HepG2 (cell line): ENCODE measurements at regions not wholly inside any gene's neighbourhood (a gene's known extent, or its start where the extent isn't known, plus 50 kb on each side); places are given as distances from the start of the nearest gene placed in this dataset.
"Not testable (repeated sequence)": the region's sequence is repeated elsewhere in the genome, so short reads cannot be mapped to it uniquely, and the experiment has no call there.

Experiments used
- ATAC-seq: fragments of 200-7000 bp; cut with Tn5 transposase; 3 replicates; pipeline ENCODE4 v1.9.1; 2020; ENCODE audit warnings: mild to moderate bottlenecking, moderate library complexity
- BruUV-seq: library from RNA; stranded (reverse); fragments of 400-500 nt; replicated peaks from 2 replicates; lab custom pipeline; 2021; lab: Mats Ljungman, UMichigan
- CTCF ChIA-PET: fragments of 300-600 bp; formaldehyde crosslinking; extraction: SDS; loops from one replicate; lab custom pipeline; 2021; ENCODE audit warnings: low total read pairs, inconsistent platforms, low intra/inter-chr PET ratio; lab: Yijun Ruan, JAX
- POLR2A ChIA-PET: fragments of 350-600 bp; sonication (Branson Sonifier 250); formaldehyde crosslinking; loops from one replicate; lab custom pipeline; 2020; ENCODE audit warnings: antibody characterized with exemption, inconsistent platforms; lab: Yijun Ruan, JAX
- DNase-seq: peaks from one replicate; pipeline ENCODE4 v3.0.0-alpha.2; 2015; ENCODE audit warnings: low spot score
- FAIRE-seq: peaks from 3 replicates; lab custom pipeline; 2011; peaks lifted over from hg19 to GRCh38; lab: Jason Lieb, UNC
- H2AFZ ChIP-seq: one replicate; pipeline ENCODE4 v1.6.1; 2011; ENCODE audit warnings: low read length, inconsistent platforms
- H3K27ac ChIP-seq: fragments of 300-600 bp; 3 replicates; pipeline ENCODE4 v1.8.0; 2011; ENCODE audit warnings: mixed run types, mild to moderate bottlenecking, mixed read lengths, low read length, inconsistent platforms; ENCODE audit not compliant: insufficient read depth; ENCODE audit errors: extremely low read length
- H3K27me3 ChIP-seq, 2 experiments: fragments of 200-600 bp in 1 of 2; 2 replicates in 1 of 2; 3 replicates in 1 of 2; pipeline versions ENCODE4 v1.6.0 to v1.8.0; 2011; ENCODE audit warnings: low read length in 2 of 2, mild to moderate bottlenecking in 2 of 2, moderate library complexity in 2 of 2, inconsistent platforms in 1 of 2; ENCODE audit not compliant: insufficient read depth in 2 of 2, control insufficient read depth in 1 of 2
- H3K36me3 ChIP-seq, 2 experiments: fragments of 200-600 bp in 1 of 2; replicated peaks in 1 of 2; 2 replicates in 1 of 2; 3 replicates in 1 of 2; pipeline versions ENCODE4 v1.5.1 to v1.8.0; 2011; ENCODE audit warnings: low read length in 2 of 2, inconsistent platforms in 1 of 2; ENCODE audit not compliant: insufficient read depth in 2 of 2, control insufficient read depth in 1 of 2
- H3K4me1 ChIP-seq: 2 replicates; pipeline ENCODE4 v1.5.1; 2012; ENCODE audit warnings: low read length, inconsistent platforms; ENCODE audit not compliant: insufficient read depth
- H3K4me2 ChIP-seq: 2 replicates; pipeline ENCODE4 v1.6.0; 2011; ENCODE audit warnings: low read depth, low read length, inconsistent platforms
- H3K4me3 ChIP-seq, 3 experiments: fragments of 200-600 bp in 1 of 3; sonication (generic), shearing (Covaris generic) in 1 of 3; replicated peaks in 1 of 3; 2 replicates each; pipeline ENCODE4 v1.5.1; 2011 to 2016; ENCODE audit warnings: low read length in 3 of 3, inconsistent platforms in 2 of 3, low read depth in 2 of 3, mild to moderate bottlenecking in 2 of 3, control low read depth in 1 of 3, mixed read lengths in 1 of 3; ENCODE audit not compliant: insufficient read depth in 1 of 3
- H3K79me2 ChIP-seq: one replicate; pipeline ENCODE4 v1.6.1; 2011; ENCODE audit warnings: low read length, inconsistent platforms; ENCODE audit not compliant: insufficient read depth
- H3K9ac ChIP-seq: 2 replicates; pipeline ENCODE4 v1.6.0; 2011; ENCODE audit warnings: mild to moderate bottlenecking, low read depth, low read length, inconsistent platforms; ENCODE audit not compliant: insufficient read depth
- H3K9me3 ChIP-seq: 2 replicates; pipeline ENCODE4 v1.5.1; 2012; ENCODE audit warnings: mild to moderate bottlenecking, low read length
- H4K20me1 ChIP-seq: 2 replicates; pipeline ENCODE4 v1.6.0; 2011; ENCODE audit warnings: inconsistent platforms, mild to moderate bottlenecking, low read length, moderate library complexity; ENCODE audit not compliant: insufficient read depth
- BORCS8-MEF2B ChIP-seq: sonication (generic); formaldehyde crosslinking; IDR thresholded peaks from 2 replicates; pipeline ENCODE4 v1.8.0; 2022; ENCODE audit warnings: mild to moderate bottlenecking, missing genetic modification reagents
- MBD4 ChIP-seq: IDR thresholded peaks from 2 replicates; pipeline ENCODE4 v1.6.1; 2012; ENCODE audit warnings: low read length, inconsistent platforms, borderline replicate concordance
- SAP130 ChIP-seq: IDR thresholded peaks from 2 replicates; pipeline ENCODE4 v1.6.1; 2016; ENCODE audit warnings: low read depth
- SNAI1 ChIP-seq: sonication (generic); formaldehyde crosslinking; IDR thresholded peaks from 2 replicates; pipeline ENCODE4 v1.5.0; 2020; ENCODE audit warnings: mild to moderate bottlenecking, missing genetic modification reagents, borderline replicate concordance
- ZNF350 ChIP-seq: sonication (generic); formaldehyde crosslinking; IDR thresholded peaks from 2 replicates; pipeline ENCODE4 v1.4.0; 2020; ENCODE audit warnings: mild to moderate bottlenecking, low read depth, missing genetic modification reagents, borderline replicate concordance
- ZNF484 ChIP-seq: sonication (generic); formaldehyde crosslinking; IDR thresholded peaks from 2 replicates; pipeline ENCODE4 v1.5.1; 2020; ENCODE audit warnings: mild to moderate bottlenecking, low read depth, missing genetic modification reagents, borderline replicate concordance
- ZNF891 ChIP-seq: sonication (generic); formaldehyde crosslinking; IDR thresholded peaks from 2 replicates; pipeline ENCODE4 v1.5.0; 2020; ENCODE audit warnings: mild to moderate bottlenecking, missing genetic modification reagents
- whole genome bisulfite sequencing: methylation state at CpG from one replicate; pipeline ENCODE4 v1.1.6; 2017; ENCODE audit warnings: low lambda C conversion rate; 5-methylcytosine and 5-hydroxymethylcytosine counted together
- in situ Hi-C: cut with HindIII; loops from 2 replicates; pipeline ENCODE4 v1.10.0; 2017; ENCODE audit warnings: low pct_unique_long_range_greater_than_20kb; ENCODE audit not compliant: extremely low pct_ligation_motif_present
- intact Hi-C: fragments of 100-400 bp; cut with micrococcal nuclease; formaldehyde crosslinking; loops from one replicate; pipeline ENCODE4 v1.10.0; 2022; ENCODE audit not compliant: unreplicated experiment
- TF ChIP-seq, protein P1 (sequence below): fragments of 450-650 bp; IDR thresholded peaks from 2 replicates; pipeline ENCODE4 v1.6.1; 2017

DNA sequence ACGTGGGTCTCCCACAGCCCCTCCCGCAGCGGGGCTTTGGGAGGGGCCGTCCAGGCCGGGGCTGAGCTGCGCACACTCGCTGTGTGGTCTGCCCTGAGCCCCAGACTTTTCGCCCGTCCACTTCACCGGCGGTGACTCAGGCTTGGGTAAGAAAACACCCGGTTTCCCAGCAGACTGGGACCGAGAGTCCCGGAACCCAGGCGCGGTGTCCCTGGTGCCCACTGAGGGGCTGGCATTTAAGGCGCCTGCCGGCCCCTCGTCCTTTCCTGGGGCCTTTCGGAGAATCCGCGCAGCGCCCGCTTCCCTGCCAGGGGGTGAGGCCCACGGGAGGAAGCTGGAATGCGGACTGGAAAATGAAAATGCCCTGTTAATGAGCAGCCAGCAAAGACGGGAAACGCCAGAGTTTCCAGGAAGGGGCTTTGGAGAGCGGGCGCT, 100.3 kb downstream of the C16orf95 start (continued):
- TF ChIP-seq, protein P1, sequence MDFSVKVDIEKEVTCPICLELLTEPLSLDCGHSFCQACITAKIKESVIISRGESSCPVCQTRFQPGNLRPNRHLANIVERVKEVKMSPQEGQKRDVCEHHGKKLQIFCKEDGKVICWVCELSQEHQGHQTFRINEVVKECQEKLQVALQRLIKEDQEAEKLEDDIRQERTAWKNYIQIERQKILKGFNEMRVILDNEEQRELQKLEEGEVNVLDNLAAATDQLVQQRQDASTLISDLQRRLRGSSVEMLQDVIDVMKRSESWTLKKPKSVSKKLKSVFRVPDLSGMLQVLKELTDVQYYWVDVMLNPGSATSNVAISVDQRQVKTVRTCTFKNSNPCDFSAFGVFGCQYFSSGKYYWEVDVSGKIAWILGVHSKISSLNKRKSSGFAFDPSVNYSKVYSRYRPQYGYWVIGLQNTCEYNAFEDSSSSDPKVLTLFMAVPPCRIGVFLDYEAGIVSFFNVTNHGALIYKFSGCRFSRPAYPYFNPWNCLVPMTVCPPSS, result no peak
- TF ChIP-seq SAP130 (no peak), SNAI1 (CRISPR knock-in tag) (no peak), ZNF484 (no peak), BORCS8-MEF2B (no peak), ZNF350 (CRISPR knock-in tag) (no peak), MBD4 (no peak), ZNF891 (no peak)

GRCh38 chr16:87217802-87218201, 99.4 kb downstream of the C16orf95 start:
- H2AFZ ChIP-seq, H3K4me2 ChIP-seq, BruUV-seq, H3K27me3 ChIP-seq, DNase-seq, H3K36me3 ChIP-seq, intact Hi-C loops, POLR2A ChIA-PET, H3K9me3 ChIP-seq, H4K20me1 ChIP-seq, H3K4me1 ChIP-seq, CTCF ChIA-PET, in situ Hi-C loops, H3K9ac ChIP-seq, H3K79me2 ChIP-seq, H3K27ac ChIP-seq, FAIRE-seq, H3K4me3 ChIP-seq, ATAC-seq: not testable (repeated sequence)
- WGBS, result 62% methylated on average over 7 of the region's 22 CpGs
